ENCODE measurements at regions not wholly inside any gene's neighbourhood (a gene's known extent, or its start where the extent isn't known, plus 50 kb on each side); places are given as distances from the start of the nearest gene placed in this dataset.
A peak's percentile ranks its signal among the peaks of the same experiment; 100 is the strongest.

GRCh38 chr10:78299851-78300468 lies 266.3 kb downstream of the RPS24 start:
- DNase-seq (ENCODE audit: low spot score), result no peak

GRCh38 chr10:78300526-78300925 lies 266.9 kb downstream of the RPS24 start:
- DNase-seq (ENCODE audit: low spot score), result no peak

- DNase-seq (ENCODE audit: low spot score), result no peak
Observed at GRCh38 chr10:78301481-78301880, 267.8 kb downstream of the RPS24 start.

- peak; percentile 16 for DNase-seq (ENCODE audit: low spot score)
Observed at GRCh38 chr10:78301891-78302738, 268.5 kb downstream of the RPS24 start.

- DNase-seq (ENCODE audit: low spot score), result no peak
Observed at GRCh38 chr10:78302739-78302988, 269.0 kb downstream of the RPS24 start.

GRCh38 chr10:78302989-78303854 lies 269.6 kb downstream of the RPS24 start:
- DNase-seq (ENCODE audit: low spot score), result peak; percentile 72

- no peak for DNase-seq (ENCODE audit: low spot score)
Observed at GRCh38 chr10:78304091-78305045, 270.7 kb downstream of the RPS24 start.

- DNase-seq (ENCODE audit: low spot score), result no peak
Observed at GRCh38 chr10:78305311-78305710, 271.6 kb downstream of the RPS24 start.

- DNase-seq (ENCODE audit: low spot score), result no peak
Observed at GRCh38 chr10:78306358-78306757, 272.7 kb downstream of the RPS24 start.

GRCh38 chr10:78307576-78307975 lies 273.9 kb downstream of the RPS24 start:
- DNase-seq (ENCODE audit: low spot score), result no peak

GRCh38 chr10:78309536-78310237 lies 276.0 kb downstream of the RPS24 start:
- no peak for DNase-seq (ENCODE audit: low spot score)

GRCh38 chr10:78310481-78311080 lies 276.9 kb downstream of the RPS24 start:
- DNase-seq (ENCODE audit: low spot score), result no peak

- no peak for DNase-seq (ENCODE audit: low spot score)
Observed at GRCh38 chr10:78312197-78313047, 278.8 kb downstream of the RPS24 start.

- no peak for DNase-seq (ENCODE audit: low spot score)
Observed at GRCh38 chr10:78313048-78313381, 279.4 kb downstream of the RPS24 start.

GRCh38 chr10:78313636-78314035 lies 280.0 kb downstream of the RPS24 start:
- DNase-seq (ENCODE audit: low spot score), result no peak

GRCh38 chr10:78314651-78315050 lies 281.0 kb downstream of the RPS24 start:
- DNase-seq (ENCODE audit: low spot score), result no peak

GRCh38 chr10:78316451-78316931 lies 282.8 kb downstream of the RPS24 start:
- DNase-seq (ENCODE audit: low spot score), result peak; percentile 64

- DNase-seq (ENCODE audit: low spot score), result no peak
Observed at GRCh38 chr10:78318305-78318704, 284.6 kb downstream of the RPS24 start.

- DNase-seq (ENCODE audit: low spot score), result no peak
Observed at GRCh38 chr10:78319371-78319770, 285.7 kb downstream of the RPS24 start.

GRCh38 chr10:78319841-78320240 lies 286.2 kb downstream of the RPS24 start:
- DNase-seq (ENCODE audit: low spot score), result no peak
